GM06990 (cell line): ENCODE measurements at regions not wholly inside any gene's neighbourhood (a gene's known extent, or its start where the extent isn't known, plus 50 kb on each side); places are given as distances from the start of the nearest gene placed in this dataset.

Experiments used
- DNase-seq: peaks from one replicate; pipeline ENCODE4 v3.0.0-alpha.2; 2011; ENCODE audit not compliant: insufficient read length; ENCODE audit errors: extremely low read depth
- H3K27me3 ChIP-seq: replicated peaks from 2 replicates; pipeline ENCODE4 v1.6.0; 2011; ENCODE audit warnings: low read length; ENCODE audit not compliant: control insufficient read depth, insufficient read depth
- H3K36me3 ChIP-seq: 2 replicates; pipeline ENCODE4 v1.5.1; 2011; ENCODE audit warnings: low read length; ENCODE audit not compliant: control insufficient read depth, insufficient read depth
- H3K4me3 ChIP-seq: replicated peaks from 2 replicates; pipeline ENCODE4 v1.5.1; 2011; ENCODE audit warnings: low read depth, mild to moderate bottlenecking, control low read depth, low read length
- CTCF ChIP-seq: IDR thresholded peaks from 2 replicates; pipeline ENCODE4 v1.5.1; 2011; ENCODE audit warnings: low read length, control low read depth, mild to moderate bottlenecking, inconsistent platforms; ENCODE audit not compliant: insufficient read depth, poor library complexity, severe bottlenecking

- Histone ChIP-seq H3K36me3 (no peaks in the 10 kb centered on the region), H3K4me3 (no peak overlapping the region), H3K27me3 (no peaks in the 10 kb centered on the region)
- TF ChIP-seq CTCF, result no peak
- no peak for DNase-seq
These were observed 391.0 kb upstream of the NRP1 start for GRCh38 chr10:33725430-33725829.

GRCh38 chr10:33723181-33723580, 388.7 kb upstream of the NRP1 start:
- no peak overlapping the region for H3K4me3 ChIP-seq
- TF ChIP-seq CTCF, result no peak
- no peak for DNase-seq
- no peaks in the 10 kb centered on the region for H3K27me3 ChIP-seq
- H3K36me3 ChIP-seq, result no peaks in the 10 kb centered on the region

- no peak for DNase-seq
- no peak overlapping the region for H3K4me3 ChIP-seq
- H3K36me3 ChIP-seq, result no peaks in the 10 kb centered on the region
These were observed 387.6 kb upstream of the NRP1 start for GRCh38 chr10:33722067-33722466.

GRCh38 chr10:33721509-33721908, 387.0 kb upstream of the NRP1 start:
- no peak overlapping the region for H3K4me3 ChIP-seq
- no peak for TF ChIP-seq CTCF
- DNase-seq, result no peak

More at GRCh38 chr10:33722067-33722466, 387.6 kb upstream of the NRP1 start:
- H3K27me3 ChIP-seq, result no peaks in the 10 kb centered on the region
- TF ChIP-seq CTCF, result no peak

GRCh38 chr10:33720161-33720560, 385.7 kb upstream of the NRP1 start:
- Histone ChIP-seq H3K4me3 (no peak overlapping the region), H3K27me3 (no peaks in the 10 kb centered on the region)
- TF ChIP-seq CTCF, result no peak

More at GRCh38 chr10:33721509-33721908, 387.0 kb upstream of the NRP1 start:
- no peaks in the 10 kb centered on the region for H3K36me3 ChIP-seq
- H3K27me3 ChIP-seq, result no peaks in the 10 kb centered on the region

More at GRCh38 chr10:33720161-33720560, 385.7 kb upstream of the NRP1 start:
- DNase-seq, result no peak
- H3K36me3 ChIP-seq, result no peaks in the 10 kb centered on the region
